Stomach smooth muscle (tissue), 2 donors: ENCODE measurements at regions not wholly inside any gene's neighbourhood (a gene's known extent, or its start where the extent isn't known, plus 50 kb on each side); places are given as distances from the start of the nearest gene placed in this dataset.

ENCODE experiments used
- H3K27ac ChIP-seq: one replicate; pipeline ENCODE4 v1.7.0; 2013; ENCODE audit warnings: mild to moderate bottlenecking, low read length, inconsistent platforms
- H3K27me3 ChIP-seq, 2 donors: one replicate each; pipeline ENCODE4 v1.7.0; 2013; ENCODE audit warnings: low read length in 2 of 2; ENCODE audit not compliant: insufficient read depth in 2 of 2, control insufficient read depth in 1 of 2
- H3K36me3 ChIP-seq, 2 donors: one replicate each; pipeline ENCODE4 v1.7.0; 2013; ENCODE audit warnings: low read length in 2 of 2; ENCODE audit not compliant: control insufficient read depth in 2 of 2, insufficient read depth in 2 of 2
- H3K4me1 ChIP-seq: one replicate; pipeline ENCODE4 v1.7.0; 2013; ENCODE audit warnings: low read length; ENCODE audit not compliant: control insufficient read depth, insufficient read depth
- H3K4me3 ChIP-seq, 2 donors: one replicate each; pipeline ENCODE4 v1.7.0; 2013; ENCODE audit warnings: low read length in 2 of 2
- H3K9ac ChIP-seq, 2 donors: one replicate each; pipeline ENCODE4 v1.7.0; 2013; ENCODE audit warnings: low read length in 2 of 2, mild to moderate bottlenecking in 1 of 2
- H3K9me3 ChIP-seq, 2 donors: one replicate each; pipeline ENCODE4 v1.7.0; 2013; ENCODE audit warnings: low read length in 2 of 2; ENCODE audit not compliant: control insufficient read depth in 2 of 2
- donor health status: healthy.
- donor health status: Pancreatic carcinoma.

GRCh38 chr20:50311308-50312001 lies 120.8 kb downstream of the CEBPB start:
- Histone ChIP-seq H3K36me3 (no peaks in the 10 kb centered on the region), H3K27ac (peak overlapping the region; percentile 77), H3K4me3 (no peak overlapping the region), H3K9ac (no peak overlapping the region), H3K4me1 (peaks cover 47% of the 10 kb centered on the region), H3K27me3 (no peaks in the 10 kb centered on the region), H3K9me3 (no peaks in the 10 kb centered on the region)

- Histone ChIP-seq H3K27me3 (no peaks in the 10 kb centered on the region), H3K27ac (peak overlapping the region; percentile 77), H3K4me1 (peaks cover 40% of the 10 kb centered on the region), H3K4me3 (peak overlapping the region in 1 of 2 donors; percentile 22), H3K9ac (peak overlapping the region; percentile 22 to 51), H3K9me3 (no peaks in the 10 kb centered on the region), H3K36me3 (no peaks in the 10 kb centered on the region)
Measured at GRCh38 chr20:50312002-50312681, 121.5 kb downstream of the CEBPB start.

- Histone ChIP-seq H3K36me3 (no peaks in the 10 kb centered on the region), H3K27ac (peak overlapping the region; percentile 77), H3K27me3 (no peaks in the 10 kb centered on the region), H3K9me3 (no peaks in the 10 kb centered on the region), H3K4me1 (peaks cover 38% of the 10 kb centered on the region), H3K4me3 (peak overlapping the region in 1 of 2 donors; percentile 22), H3K9ac (peak overlapping the region; percentile 22 to 51)
Measured at GRCh38 chr20:50312682-50313521, 122.3 kb downstream of the CEBPB start.

DNA sequence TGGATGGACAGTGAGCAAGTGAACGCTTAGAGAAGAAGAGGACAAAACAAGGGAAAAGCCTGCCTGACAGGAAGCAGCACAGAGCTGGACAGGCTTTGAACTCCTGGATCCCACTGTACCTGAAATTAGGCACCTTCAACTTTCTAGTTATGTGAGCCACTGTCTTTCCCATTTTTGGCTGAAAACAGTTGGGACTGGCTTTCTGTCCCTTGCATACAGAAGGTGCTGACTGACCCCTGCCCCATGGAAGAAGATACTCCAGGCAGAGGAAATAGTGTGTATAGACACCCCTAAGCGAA lies 122.8 kb downstream of the CEBPB start:
- H3K27ac ChIP-seq = peak overlapping the region; percentile 77

DNA sequence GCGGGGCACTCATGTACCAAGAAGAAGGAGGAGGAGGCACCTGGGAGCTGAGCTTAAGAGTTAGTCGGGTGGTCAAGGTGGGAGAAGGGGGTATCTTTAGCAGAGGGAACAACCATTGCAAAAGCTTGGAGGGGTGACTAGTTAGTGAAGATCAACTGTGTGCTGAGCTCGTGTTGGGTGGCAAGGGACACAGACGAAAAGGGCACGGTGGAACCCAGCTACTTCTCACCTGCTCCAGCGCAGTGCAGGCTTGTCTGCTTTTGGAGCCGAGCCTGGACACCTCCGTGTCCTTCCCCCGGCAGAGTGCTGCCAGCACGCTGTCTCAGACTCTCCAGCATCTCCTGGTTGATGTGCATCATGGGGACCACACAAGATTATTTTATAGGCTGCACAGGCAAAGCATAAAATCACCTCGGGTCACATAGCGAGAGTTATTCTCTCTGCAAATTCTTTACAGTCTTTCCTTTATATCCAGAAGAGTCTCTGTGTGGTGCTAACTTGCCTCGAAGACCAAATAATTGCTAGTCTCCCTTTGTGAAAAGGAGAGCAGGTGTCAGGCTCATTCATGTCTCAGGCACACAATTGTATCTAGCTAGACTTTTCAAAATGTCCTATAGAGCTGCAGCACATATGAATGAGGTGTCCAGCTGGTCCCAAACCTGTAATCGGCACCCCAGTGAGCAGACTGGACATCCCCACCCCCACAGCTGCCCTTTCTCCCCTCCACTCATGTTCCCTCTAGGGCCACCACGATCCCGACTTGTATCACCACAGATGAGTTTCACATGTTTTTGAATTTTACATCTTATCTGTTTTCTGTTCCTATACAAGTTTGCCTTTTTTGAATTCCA lies 123.4 kb downstream of the CEBPB start:
- H3K27ac ChIP-seq = no peak overlapping the region
- no peaks in the 10 kb centered on the region for H3K36me3 ChIP-seq
- H3K9ac ChIP-seq = no peak overlapping the region
- H3K4me1 ChIP-seq = peaks cover 30% of the 10 kb centered on the region
- no peaks in the 10 kb centered on the region for H3K27me3 ChIP-seq
- no peaks in the 10 kb centered on the region for H3K9me3 ChIP-seq
- H3K4me3 ChIP-seq = no peak overlapping the region

More for the DNA sequence above, 122.8 kb downstream of the CEBPB start:
- H3K9me3 ChIP-seq = no peaks in the 10 kb centered on the region
- H3K9ac ChIP-seq = no peak overlapping the region
- H3K4me1 ChIP-seq = peaks cover 34% of the 10 kb centered on the region
- no peak overlapping the region for H3K4me3 ChIP-seq
- H3K27me3 ChIP-seq = no peaks in the 10 kb centered on the region
- no peaks in the 10 kb centered on the region for H3K36me3 ChIP-seq

- no peak overlapping the region for H3K4me3 ChIP-seq
- H3K27me3 ChIP-seq = no peaks in the 10 kb centered on the region
- H3K36me3 ChIP-seq = no peaks in the 10 kb centered on the region
- H3K9me3 ChIP-seq = no peaks in the 10 kb centered on the region
- H3K27ac ChIP-seq = no peak overlapping the region
- peaks cover 26% of the 10 kb centered on the region for H3K4me1 ChIP-seq
- no peak overlapping the region for H3K9ac ChIP-seq
Measured at GRCh38 chr20:50314678-50315335, 124.2 kb downstream of the CEBPB start.

DNA sequence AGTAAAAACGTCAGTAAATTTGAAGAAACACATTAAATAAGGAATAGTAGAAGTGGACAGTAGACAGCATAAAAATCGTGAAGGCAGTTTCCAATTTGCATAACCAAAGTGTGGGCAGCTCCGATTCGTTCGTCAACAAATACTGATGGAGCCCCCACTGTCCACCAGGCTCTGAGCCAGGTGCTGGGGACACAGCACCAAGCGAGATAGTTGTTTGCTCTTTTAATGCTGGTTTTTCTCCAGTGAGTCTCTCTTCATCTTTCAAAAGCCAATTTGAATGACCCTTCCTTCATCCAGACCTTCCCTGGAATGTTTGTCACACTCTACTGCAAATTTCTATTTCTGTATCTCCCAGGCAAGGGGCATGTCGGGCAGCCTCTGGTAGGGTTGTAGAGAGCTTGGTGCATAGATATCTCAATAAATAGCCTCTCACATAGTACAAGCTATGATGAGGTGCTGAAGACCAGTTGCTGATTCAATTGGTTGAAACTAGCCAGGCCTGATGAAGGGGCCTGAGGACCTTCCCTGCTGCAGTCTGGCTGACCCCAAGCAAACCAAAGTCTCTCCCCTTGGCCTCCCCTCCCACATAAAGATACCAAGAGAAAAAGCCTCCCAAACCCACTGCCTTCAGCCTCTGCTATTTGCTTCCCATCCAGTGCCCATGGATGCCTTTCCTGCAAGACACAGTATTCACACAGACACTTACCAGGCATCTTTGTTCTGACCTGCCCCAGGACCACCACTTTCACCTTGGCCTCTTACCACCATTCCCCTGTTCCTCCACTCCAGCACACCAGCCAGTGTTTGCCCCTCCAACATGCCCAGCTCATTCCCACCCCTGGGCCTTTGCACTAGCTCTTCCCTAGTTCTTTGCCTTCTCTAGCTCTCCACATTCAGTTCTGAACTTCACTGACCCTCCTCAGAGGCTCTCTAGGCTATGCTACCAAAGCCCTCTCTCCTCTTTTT lies 125.2 kb downstream of the CEBPB start:
- Histone ChIP-seq H3K4me1 (peaks cover 26% of the 10 kb centered on the region), H3K4me3 (no peak overlapping the region), H3K9ac (no peak overlapping the region), H3K27me3 (no peaks in the 10 kb centered on the region), H3K27ac (no peak overlapping the region), H3K36me3 (no peaks in the 10 kb centered on the region), H3K9me3 (no peaks in the 10 kb centered on the region)

DNA sequence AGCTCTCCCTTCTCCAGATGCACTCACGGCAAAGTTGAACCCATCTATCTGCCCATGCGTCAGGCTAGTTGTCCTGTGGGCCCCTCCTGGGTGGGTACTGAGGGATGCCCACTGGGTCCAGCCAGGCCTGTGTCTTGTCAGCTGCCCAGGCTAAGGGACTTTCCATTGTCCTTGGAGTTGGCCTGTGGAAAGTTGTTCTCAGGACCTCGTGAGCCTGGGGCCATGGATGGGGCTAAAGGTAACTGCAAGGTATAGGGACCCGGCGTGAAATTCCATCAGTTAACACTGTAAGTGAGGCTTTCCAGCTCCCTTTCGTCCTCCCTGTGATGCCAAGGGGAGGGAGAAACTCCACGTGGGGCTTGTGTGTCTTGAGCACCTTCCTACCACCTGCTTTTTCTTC lies 126.5 kb downstream of the CEBPB start:
- Histone ChIP-seq H3K27ac (no peak overlapping the region), H3K9me3 (no peaks in the 10 kb centered on the region), H3K4me3 (no peak overlapping the region), H3K27me3 (no peaks in the 10 kb centered on the region), H3K9ac (no peak overlapping the region), H3K36me3 (no peaks in the 10 kb centered on the region), H3K4me1 (peaks cover 29% of the 10 kb centered on the region)

- no peak overlapping the region for H3K9ac ChIP-seq
- H3K9me3 ChIP-seq = no peaks in the 10 kb centered on the region
- H3K4me3 ChIP-seq = no peak overlapping the region
- no peak overlapping the region for H3K27ac ChIP-seq
- H3K27me3 ChIP-seq = no peaks in the 10 kb centered on the region
- H3K36me3 ChIP-seq = no peaks in the 10 kb centered on the region
- peaks cover 25% of the 10 kb centered on the region for H3K4me1 ChIP-seq
Measured at GRCh38 chr20:50317609-50318008, 127.0 kb downstream of the CEBPB start.
